PFSK-1 (cell line): ENCODE measurements at regions not wholly inside any gene's neighbourhood (a gene's known extent, or its start where the extent isn't known, plus 50 kb on each side); places are given as distances from the start of the nearest gene placed in this dataset.

Source experiments
- POLR2AphosphoS5 ChIP-seq: IDR thresholded peaks from 2 replicates; pipeline ENCODE4 v1.6.1; 2012; ENCODE audit warnings: low read depth, mild to moderate bottlenecking, control low read depth, low read length, moderate library complexity
- TAF1 ChIP-seq: IDR thresholded peaks from 2 replicates; pipeline ENCODE4 v1.6.1; 2012; ENCODE audit warnings: low read length, control low read depth, borderline replicate concordance; ENCODE audit not compliant: insufficient read depth

DNA sequence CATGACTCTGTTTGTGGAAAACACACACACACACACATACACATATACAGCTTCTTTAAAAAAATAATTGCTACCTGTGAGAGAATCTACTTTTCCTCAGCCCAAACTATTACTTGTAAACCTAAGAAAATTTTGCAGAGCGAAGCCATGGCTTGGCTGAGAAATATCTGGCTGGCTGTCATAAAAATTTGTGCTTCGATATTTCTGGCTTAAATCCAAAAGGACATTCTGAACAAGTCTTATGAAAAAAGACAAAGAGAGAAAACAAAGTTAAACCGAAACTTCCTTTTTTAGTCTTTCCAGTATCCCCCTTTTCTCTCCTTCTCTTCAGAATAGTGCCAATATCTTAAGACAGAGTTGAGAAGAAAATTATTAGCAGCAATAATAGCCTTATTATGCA lies 2048.0 kb downstream of the SUCLG1 start:
- TF ChIP-seq POLR2AphosphoS5 (no peak), TAF1 (no peak)
